ENCODE measurements at regions not wholly inside any gene's neighbourhood (a gene's known extent, or its start where the extent isn't known, plus 50 kb on each side); places are given as distances from the start of the nearest gene placed in this dataset.

DNA sequence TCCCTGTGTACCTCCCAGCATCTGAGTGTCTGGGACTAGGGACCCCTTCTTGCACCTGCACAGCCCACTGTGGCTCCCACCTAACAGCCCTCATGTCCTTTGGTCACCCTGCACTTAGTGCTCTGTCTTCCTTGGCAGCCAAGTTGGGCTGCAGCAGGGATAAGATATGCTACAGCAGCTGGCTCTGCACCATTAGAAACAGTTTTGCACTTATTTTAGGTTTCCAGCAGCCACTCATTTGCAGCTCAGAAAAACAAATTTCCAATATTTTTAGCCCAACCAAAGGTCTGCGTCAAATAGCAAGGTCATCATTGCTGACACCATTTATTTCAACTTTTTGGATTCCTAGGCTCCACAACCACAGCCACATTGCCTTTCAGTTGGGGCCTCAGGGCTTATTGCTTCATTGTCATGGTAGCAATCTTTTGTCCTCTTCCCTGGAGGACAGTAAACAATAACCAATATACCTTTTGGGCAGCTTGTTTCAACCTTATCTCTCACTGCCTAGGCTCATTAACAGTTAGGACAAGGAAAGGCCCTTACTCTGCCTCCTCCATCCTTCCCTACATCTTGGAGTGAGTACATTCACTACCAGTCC is 263.9 kb downstream of the COX7C start:
- TF ChIP-seq, protein P1, sequence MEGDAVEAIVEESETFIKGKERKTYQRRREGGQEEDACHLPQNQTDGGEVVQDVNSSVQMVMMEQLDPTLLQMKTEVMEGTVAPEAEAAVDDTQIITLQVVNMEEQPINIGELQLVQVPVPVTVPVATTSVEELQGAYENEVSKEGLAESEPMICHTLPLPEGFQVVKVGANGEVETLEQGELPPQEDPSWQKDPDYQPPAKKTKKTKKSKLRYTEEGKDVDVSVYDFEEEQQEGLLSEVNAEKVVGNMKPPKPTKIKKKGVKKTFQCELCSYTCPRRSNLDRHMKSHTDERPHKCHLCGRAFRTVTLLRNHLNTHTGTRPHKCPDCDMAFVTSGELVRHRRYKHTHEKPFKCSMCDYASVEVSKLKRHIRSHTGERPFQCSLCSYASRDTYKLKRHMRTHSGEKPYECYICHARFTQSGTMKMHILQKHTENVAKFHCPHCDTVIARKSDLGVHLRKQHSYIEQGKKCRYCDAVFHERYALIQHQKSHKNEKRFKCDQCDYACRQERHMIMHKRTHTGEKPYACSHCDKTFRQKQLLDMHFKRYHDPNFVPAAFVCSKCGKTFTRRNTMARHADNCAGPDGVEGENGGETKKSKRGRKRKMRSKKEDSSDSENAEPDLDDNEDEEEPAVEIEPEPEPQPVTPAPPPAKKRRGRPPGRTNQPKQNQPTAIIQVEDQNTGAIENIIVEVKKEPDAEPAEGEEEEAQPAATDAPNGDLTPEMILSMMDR (optimal IDR thresholded peaks at IDR 0.05 in 1 of 3, IDR thresholded peaks at IDR 0.05 in 1 of 3, conservative IDR thresholded peaks at IDR 0.05 in 1 of 3; ENCODE audit: extremely low read depth in 1 of 3, insufficient read depth in 2 of 3, low read length in 3 of 3), result no peak
- TF ChIP-seq EZH2 (IDR thresholded peaks at IDR 0.05; ENCODE audit: low read length), result no peak
